ENCODE measurements at regions not wholly inside any gene's neighbourhood (a gene's known extent, or its start where the extent isn't known, plus 50 kb on each side); places are given as distances from the start of the nearest gene placed in this dataset.

GRCh38 chr7:118801366-118801765 is 576.9 kb downstream of the ANKRD7 start:
- no peak for ATAC-seq
- Histone ChIP-seq H3K36me3 (no peaks in the 10 kb centered on the region), H3K4me3 (no peak overlapping the region), H3K27ac (no peak overlapping the region), H3K9me3 (no peaks in the 10 kb centered on the region), H3K4me1 (no peaks in the 10 kb centered on the region), H3K27me3 (no peaks in the 10 kb centered on the region)
- TF ChIP-seq, protein P1, sequence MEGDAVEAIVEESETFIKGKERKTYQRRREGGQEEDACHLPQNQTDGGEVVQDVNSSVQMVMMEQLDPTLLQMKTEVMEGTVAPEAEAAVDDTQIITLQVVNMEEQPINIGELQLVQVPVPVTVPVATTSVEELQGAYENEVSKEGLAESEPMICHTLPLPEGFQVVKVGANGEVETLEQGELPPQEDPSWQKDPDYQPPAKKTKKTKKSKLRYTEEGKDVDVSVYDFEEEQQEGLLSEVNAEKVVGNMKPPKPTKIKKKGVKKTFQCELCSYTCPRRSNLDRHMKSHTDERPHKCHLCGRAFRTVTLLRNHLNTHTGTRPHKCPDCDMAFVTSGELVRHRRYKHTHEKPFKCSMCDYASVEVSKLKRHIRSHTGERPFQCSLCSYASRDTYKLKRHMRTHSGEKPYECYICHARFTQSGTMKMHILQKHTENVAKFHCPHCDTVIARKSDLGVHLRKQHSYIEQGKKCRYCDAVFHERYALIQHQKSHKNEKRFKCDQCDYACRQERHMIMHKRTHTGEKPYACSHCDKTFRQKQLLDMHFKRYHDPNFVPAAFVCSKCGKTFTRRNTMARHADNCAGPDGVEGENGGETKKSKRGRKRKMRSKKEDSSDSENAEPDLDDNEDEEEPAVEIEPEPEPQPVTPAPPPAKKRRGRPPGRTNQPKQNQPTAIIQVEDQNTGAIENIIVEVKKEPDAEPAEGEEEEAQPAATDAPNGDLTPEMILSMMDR (IDR thresholded peaks at IDR 0.05), result no peak
- FAIRE-seq, result no peak
- WGBS, 2 donors, result 61 to 75% methylated on average over 2 of the region's 2 CpGs
- no peak for DNase-seq
- intact Hi-C loops (cut with DNase I), result no loop called here

- no peak for FAIRE-seq
- TF ChIP-seq, protein P1 (IDR thresholded peaks at IDR 0.05), result no peak
- Histone ChIP-seq H3K27ac (no peak overlapping the region), H3K27me3 (no peaks in the 10 kb centered on the region), H3K4me1 (no peaks in the 10 kb centered on the region), H3K4me3 (no peak overlapping the region), H3K9me3 (no peaks in the 10 kb centered on the region), H3K36me3 (no peaks in the 10 kb centered on the region)
- no peak for DNase-seq
- intact Hi-C loops (cut with DNase I), result no loop called here
- WGBS, 2 donors, result 87 to 98% methylated on average over 2 of the region's 2 CpGs
- no peak for ATAC-seq
These were observed 578.2 kb downstream of the ANKRD7 start for GRCh38 chr7:118802726-118803125.

GRCh38 chr7:118826246-118826645 is 601.7 kb downstream of the ANKRD7 start:
- Histone ChIP-seq H3K27me3 (no peaks in the 10 kb centered on the region), H3K36me3 (no peaks in the 10 kb centered on the region), H3K4me1 (no peaks in the 10 kb centered on the region), H3K4me3 (no peak overlapping the region), H3K27ac (no peak overlapping the region), H3K9me3 (no peaks in the 10 kb centered on the region)
- no peak for ATAC-seq
- DNase-seq, result no peak
- FAIRE-seq, result no peak
- intact Hi-C loops (cut with DNase I), result no loop called here
- WGBS, 2 donors, result 24 to 25% methylated on average over 1 of the region's 1 CpG
- TF ChIP-seq, protein P1 (IDR thresholded peaks at IDR 0.05), result no peak

GRCh38 chr7:118836933-118837332 is 612.4 kb downstream of the ANKRD7 start:
- FAIRE-seq (no peak), DNase-seq (no peak), ATAC-seq (no peak)
- intact Hi-C loops (cut with DNase I), result no loop called here
- Histone ChIP-seq H3K4me1 (no peaks in the 10 kb centered on the region), H3K27ac (no peak overlapping the region), H3K4me3 (no peak overlapping the region), H3K27me3 (no peaks in the 10 kb centered on the region), H3K9me3 (no peaks in the 10 kb centered on the region), H3K36me3 (no peaks in the 10 kb centered on the region)
- TF ChIP-seq, protein P1 (IDR thresholded peaks at IDR 0.05), result no peak
- 53 to 78% methylated on average over 2 of the region's 2 CpGs for WGBS, 2 donors

DNA sequence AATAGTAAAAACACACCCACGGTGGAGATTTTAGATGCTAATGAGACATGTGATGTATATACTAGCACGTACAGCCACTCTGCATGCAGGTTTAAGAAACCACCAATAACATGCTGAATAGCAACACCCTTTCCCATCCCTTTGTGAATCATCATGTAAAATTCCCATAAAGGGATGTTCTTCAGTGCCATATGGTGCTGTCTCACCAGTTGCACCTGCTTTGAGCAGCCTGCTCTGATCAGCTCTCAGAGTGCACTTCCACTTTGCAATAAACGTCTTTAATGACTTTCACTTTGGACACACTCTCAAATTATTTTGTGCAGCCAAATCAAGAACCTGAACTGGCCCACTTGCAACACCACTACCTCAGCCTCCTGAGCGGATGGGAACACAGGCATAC is 615.0 kb downstream of the ANKRD7 start:
- H3K27me3 ChIP-seq, result no peaks in the 10 kb centered on the region
- intact Hi-C loops (cut with DNase I), result no loop called here
- no peaks in the 10 kb centered on the region for H3K9me3 ChIP-seq
- H3K4me3 ChIP-seq, result no peak overlapping the region
- no peak overlapping the region for H3K27ac ChIP-seq
- ATAC-seq (no peak), FAIRE-seq (no peak), DNase-seq (no peak)
- 55 to 62% methylated on average over 4 of the region's 4 CpGs for WGBS, 2 donors
- H3K4me1 ChIP-seq, result no peaks in the 10 kb centered on the region
- H3K36me3 ChIP-seq, result no peaks in the 10 kb centered on the region
- TF ChIP-seq, protein P1 (IDR thresholded peaks at IDR 0.05), result no peak
